H1 (cell line): ENCODE measurements at regions not wholly inside any gene's neighbourhood (a gene's known extent, or its start where the extent isn't known, plus 50 kb on each side); places are given as distances from the start of the nearest gene placed in this dataset.

Source experiments
- CBX8 ChIP-seq: fragments of 300-800, 300-1000 bp; sonication (generic); IDR thresholded peaks from 2 replicates; pipeline ENCODE4 v1.7.1; 2016; ENCODE audit warnings: low read depth, low read length, borderline replicate concordance
- EZH2 ChIP-seq: fragments of 200-600 bp; sonication (generic); IDR thresholded peaks from 2 replicates; pipeline ENCODE4 v1.7.1; 2012; ENCODE audit warnings: low read depth, mild to moderate bottlenecking, moderate library complexity, low read length, inconsistent platforms; ENCODE audit not compliant: severe bottlenecking
- JUN ChIP-seq: IDR thresholded peaks from 2 replicates; pipeline ENCODE4 v1.6.1; 2011; ENCODE audit warnings: low read depth, mild to moderate bottlenecking, improper control_type of control experiment, low read length
- POU5F1 ChIP-seq: IDR thresholded peaks from 2 replicates; pipeline ENCODE4 v1.6.1; 2011; ENCODE audit warnings: low read depth, mild to moderate bottlenecking, low read length, moderate library complexity
- SIN3A ChIP-seq, 2 experiments: IDR thresholded peaks in 1 of 2; conservative IDR thresholded peaks in 1 of 2; 2 replicates each; pipeline ENCODE4 v1.6.1; 2011 to 2012; ENCODE audit warnings: low read length in 2 of 2, improper control_type of control experiment in 1 of 2, low read depth in 1 of 2, mild to moderate bottlenecking in 1 of 2
- SIRT6 ChIP-seq: IDR thresholded peaks from one replicate; pipeline ENCODE4 v1.7.1; 2012; ENCODE audit warnings: low read length, inconsistent platforms
- SRF ChIP-seq: IDR thresholded peaks from 2 replicates; pipeline ENCODE4 v1.6.1; 2011; ENCODE audit warnings: mild to moderate bottlenecking, low read depth, low read length, moderate library complexity
- TAF7 ChIP-seq: optimal IDR thresholded peaks from 2 replicates; pipeline ENCODE3; 2011; ENCODE audit warnings: low read depth, mild to moderate bottlenecking, inconsistent platforms, low read length, moderate library complexity, borderline replicate concordance
- YY1 ChIP-seq: IDR thresholded peaks from 2 replicates; pipeline ENCODE4 v1.6.1; 2011; ENCODE audit warnings: low read depth, mild to moderate bottlenecking, low read length
- TF ChIP-seq, protein P1 (sequence below): fragments of 300-600 bp; sonication (generic); IDR thresholded peaks from 2 replicates; pipeline ENCODE4 v1.7.1; 2012; ENCODE audit warnings: low read length, moderate library complexity, mild to moderate bottlenecking, inconsistent platforms; ENCODE audit not compliant: insufficient replicate concordance

DNA sequence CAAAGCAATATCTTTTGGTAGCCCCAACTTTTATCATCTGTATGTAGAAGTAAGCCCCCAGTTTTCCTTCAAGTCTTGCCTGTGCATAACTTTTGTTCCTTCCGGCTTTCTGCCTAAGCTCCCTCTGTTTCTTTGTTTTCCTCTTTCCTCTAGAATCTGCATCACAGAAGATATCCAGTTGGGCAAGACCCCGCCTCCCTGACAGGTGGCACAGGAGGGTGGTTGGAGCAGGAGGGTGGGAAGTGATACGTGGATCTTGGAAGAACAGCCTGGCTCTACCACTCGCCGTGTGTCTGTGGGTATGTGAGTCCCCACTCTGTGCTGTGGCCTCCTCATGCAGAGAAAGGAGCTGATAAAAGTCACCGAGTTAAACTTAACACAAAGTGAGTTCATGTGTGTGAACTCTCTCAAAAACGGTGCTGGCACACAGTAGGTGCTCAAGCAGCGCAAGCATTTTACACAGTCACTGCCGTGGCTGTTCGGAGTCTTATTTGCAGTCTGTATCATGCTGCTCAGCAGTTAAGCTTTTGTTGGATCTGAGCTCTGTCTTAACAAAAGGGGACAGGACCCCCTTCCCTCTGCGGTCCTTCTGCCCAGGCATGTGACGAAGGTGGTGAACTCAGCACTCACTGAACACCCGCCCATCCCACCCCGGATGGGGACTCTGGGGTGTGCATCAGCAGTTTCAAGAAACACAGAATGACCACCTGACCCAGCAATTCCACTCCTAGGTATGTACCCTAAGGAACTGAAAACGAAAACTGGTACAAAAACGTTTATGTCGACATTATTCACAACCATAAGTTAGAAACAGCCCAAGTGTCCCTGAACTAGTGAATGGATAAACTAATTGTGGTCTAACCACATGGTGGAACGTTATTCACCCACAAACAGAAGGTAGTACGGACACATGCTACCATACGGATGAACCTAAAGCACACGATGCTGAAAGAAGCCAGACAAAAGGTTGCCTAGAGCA, 249.1 kb downstream of the CTTN start (continued):
- no peak for TF ChIP-seq JUN
- TF ChIP-seq SIN3A (conservative IDR thresholded peaks at IDR 0.05 in 1 of 2, IDR thresholded peaks at IDR 0.05 in 1 of 2; ENCODE audit: low read depth in 1 of 2, low read length in 2 of 2), result no peak; a peak in 1 of 4 replicates
- 0 out of 2 replicates have a peak, but pooled peaks have one; percentile 13 for TF ChIP-seq POU5F1
- TF ChIP-seq, protein P1, sequence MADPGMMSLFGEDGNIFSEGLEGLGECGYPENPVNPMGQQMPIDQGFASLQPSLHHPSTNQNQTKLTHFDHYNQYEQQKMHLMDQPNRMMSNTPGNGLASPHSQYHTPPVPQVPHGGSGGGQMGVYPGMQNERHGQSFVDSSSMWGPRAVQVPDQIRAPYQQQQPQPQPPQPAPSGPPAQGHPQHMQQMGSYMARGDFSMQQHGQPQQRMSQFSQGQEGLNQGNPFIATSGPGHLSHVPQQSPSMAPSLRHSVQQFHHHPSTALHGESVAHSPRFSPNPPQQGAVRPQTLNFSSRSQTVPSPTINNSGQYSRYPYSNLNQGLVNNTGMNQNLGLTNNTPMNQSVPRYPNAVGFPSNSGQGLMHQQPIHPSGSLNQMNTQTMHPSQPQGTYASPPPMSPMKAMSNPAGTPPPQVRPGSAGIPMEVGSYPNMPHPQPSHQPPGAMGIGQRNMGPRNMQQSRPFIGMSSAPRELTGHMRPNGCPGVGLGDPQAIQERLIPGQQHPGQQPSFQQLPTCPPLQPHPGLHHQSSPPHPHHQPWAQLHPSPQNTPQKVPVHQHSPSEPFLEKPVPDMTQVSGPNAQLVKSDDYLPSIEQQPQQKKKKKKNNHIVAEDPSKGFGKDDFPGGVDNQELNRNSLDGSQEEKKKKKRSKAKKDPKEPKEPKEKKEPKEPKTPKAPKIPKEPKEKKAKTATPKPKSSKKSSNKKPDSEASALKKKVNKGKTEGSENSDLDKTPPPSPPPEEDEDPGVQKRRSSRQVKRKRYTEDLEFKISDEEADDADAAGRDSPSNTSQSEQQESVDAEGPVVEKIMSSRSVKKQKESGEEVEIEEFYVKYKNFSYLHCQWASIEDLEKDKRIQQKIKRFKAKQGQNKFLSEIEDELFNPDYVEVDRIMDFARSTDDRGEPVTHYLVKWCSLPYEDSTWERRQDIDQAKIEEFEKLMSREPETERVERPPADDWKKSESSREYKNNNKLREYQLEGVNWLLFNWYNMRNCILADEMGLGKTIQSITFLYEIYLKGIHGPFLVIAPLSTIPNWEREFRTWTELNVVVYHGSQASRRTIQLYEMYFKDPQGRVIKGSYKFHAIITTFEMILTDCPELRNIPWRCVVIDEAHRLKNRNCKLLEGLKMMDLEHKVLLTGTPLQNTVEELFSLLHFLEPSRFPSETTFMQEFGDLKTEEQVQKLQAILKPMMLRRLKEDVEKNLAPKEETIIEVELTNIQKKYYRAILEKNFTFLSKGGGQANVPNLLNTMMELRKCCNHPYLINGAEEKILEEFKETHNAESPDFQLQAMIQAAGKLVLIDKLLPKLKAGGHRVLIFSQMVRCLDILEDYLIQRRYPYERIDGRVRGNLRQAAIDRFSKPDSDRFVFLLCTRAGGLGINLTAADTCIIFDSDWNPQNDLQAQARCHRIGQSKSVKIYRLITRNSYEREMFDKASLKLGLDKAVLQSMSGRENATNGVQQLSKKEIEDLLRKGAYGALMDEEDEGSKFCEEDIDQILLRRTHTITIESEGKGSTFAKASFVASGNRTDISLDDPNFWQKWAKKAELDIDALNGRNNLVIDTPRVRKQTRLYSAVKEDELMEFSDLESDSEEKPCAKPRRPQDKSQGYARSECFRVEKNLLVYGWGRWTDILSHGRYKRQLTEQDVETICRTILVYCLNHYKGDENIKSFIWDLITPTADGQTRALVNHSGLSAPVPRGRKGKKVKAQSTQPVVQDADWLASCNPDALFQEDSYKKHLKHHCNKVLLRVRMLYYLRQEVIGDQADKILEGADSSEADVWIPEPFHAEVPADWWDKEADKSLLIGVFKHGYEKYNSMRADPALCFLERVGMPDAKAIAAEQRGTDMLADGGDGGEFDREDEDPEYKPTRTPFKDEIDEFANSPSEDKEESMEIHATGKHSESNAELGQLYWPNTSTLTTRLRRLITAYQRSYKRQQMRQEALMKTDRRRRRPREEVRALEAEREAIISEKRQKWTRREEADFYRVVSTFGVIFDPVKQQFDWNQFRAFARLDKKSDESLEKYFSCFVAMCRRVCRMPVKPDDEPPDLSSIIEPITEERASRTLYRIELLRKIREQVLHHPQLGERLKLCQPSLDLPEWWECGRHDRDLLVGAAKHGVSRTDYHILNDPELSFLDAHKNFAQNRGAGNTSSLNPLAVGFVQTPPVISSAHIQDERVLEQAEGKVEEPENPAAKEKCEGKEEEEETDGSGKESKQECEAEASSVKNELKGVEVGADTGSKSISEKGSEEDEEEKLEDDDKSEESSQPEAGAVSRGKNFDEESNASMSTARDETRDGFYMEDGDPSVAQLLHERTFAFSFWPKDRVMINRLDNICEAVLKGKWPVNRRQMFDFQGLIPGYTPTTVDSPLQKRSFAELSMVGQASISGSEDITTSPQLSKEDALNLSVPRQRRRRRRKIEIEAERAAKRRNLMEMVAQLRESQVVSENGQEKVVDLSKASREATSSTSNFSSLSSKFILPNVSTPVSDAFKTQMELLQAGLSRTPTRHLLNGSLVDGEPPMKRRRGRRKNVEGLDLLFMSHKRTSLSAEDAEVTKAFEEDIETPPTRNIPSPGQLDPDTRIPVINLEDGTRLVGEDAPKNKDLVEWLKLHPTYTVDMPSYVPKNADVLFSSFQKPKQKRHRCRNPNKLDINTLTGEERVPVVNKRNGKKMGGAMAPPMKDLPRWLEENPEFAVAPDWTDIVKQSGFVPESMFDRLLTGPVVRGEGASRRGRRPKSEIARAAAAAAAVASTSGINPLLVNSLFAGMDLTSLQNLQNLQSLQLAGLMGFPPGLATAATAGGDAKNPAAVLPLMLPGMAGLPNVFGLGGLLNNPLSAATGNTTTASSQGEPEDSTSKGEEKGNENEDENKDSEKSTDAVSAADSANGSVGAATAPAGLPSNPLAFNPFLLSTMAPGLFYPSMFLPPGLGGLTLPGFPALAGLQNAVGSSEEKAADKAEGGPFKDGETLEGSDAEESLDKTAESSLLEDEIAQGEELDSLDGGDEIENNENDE, result no peak
- TF ChIP-seq SIRT6, result no peak
- no peak for TF ChIP-seq CBX8
- no peak for TF ChIP-seq EZH2
- TF ChIP-seq YY1, result no peak
- TF ChIP-seq SRF, result no peak
- no peak for TF ChIP-seq TAF7
